AG09309 (cell line): ENCODE measurements at regions not wholly inside any gene's neighbourhood (a gene's known extent, or its start where the extent isn't known, plus 50 kb on each side); places are given as distances from the start of the nearest gene placed in this dataset.

ENCODE experiments used
- DNase-seq: peaks from one replicate; pipeline ENCODE4 v3.0.0-alpha.2; 2010; ENCODE audit warnings: low read depth
- H3K4me3 ChIP-seq: 2 replicates; pipeline ENCODE4 v1.5.1; 2011; ENCODE audit warnings: mild to moderate bottlenecking, low read depth, low read length, moderate library complexity; ENCODE audit not compliant: control insufficient read depth
- CTCF ChIP-seq: IDR thresholded peaks from 2 replicates; pipeline ENCODE4 v1.5.1; 2011; ENCODE audit warnings: mild to moderate bottlenecking, low read depth, low read length, inconsistent platforms; ENCODE audit not compliant: insufficient read depth, control insufficient read depth; ENCODE audit errors: missing control alignments

- TF ChIP-seq CTCF: no peak
- no peak for DNase-seq
- H3K4me3 ChIP-seq: no peak overlapping the region
Observed at GRCh38 chr21:27139526-27139925, 172.6 kb upstream of the ADAMTS5 start.

DNA sequence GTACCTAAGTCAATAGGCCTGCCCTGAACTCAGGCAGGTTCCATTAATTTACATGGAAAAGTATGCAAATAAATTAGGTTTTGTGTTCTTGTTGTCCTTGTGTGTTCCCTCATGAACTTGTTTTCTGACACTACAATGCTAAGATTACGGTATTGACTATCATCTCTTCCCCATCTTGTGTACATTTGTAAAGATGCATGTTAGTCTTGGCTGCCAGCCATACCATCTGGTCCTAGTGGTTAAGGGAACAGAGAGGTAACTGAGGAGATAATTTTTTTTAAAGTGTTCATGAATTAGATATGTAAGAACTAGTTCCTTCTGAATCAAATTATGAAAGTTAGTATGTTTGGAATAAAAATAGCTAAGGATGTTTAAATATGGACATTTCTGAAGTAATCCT, 167.6 kb upstream of the ADAMTS5 start:
- no peak for DNase-seq
- H3K4me3 ChIP-seq: no peak overlapping the region
- TF ChIP-seq CTCF: no peak

- no peak overlapping the region for H3K4me3 ChIP-seq
- TF ChIP-seq CTCF: no peak
- DNase-seq: no peak
Observed at GRCh38 chr21:27132266-27132665, 165.4 kb upstream of the ADAMTS5 start.

- no peak for TF ChIP-seq CTCF
- no peak for DNase-seq
Observed at GRCh38 chr21:27130154-27130553, 163.3 kb upstream of the ADAMTS5 start.

GRCh38 chr21:27129694-27130093, 162.8 kb upstream of the ADAMTS5 start:
- TF ChIP-seq CTCF: no peak
- H3K4me3 ChIP-seq: no peak overlapping the region
- no peak for DNase-seq

More at GRCh38 chr21:27130154-27130553, 163.3 kb upstream of the ADAMTS5 start:
- no peak overlapping the region for H3K4me3 ChIP-seq

- no peak overlapping the region for H3K4me3 ChIP-seq
- DNase-seq: no peak
- no peak for TF ChIP-seq CTCF
Observed at GRCh38 chr21:27129215-27129614, 162.3 kb upstream of the ADAMTS5 start.

DNA sequence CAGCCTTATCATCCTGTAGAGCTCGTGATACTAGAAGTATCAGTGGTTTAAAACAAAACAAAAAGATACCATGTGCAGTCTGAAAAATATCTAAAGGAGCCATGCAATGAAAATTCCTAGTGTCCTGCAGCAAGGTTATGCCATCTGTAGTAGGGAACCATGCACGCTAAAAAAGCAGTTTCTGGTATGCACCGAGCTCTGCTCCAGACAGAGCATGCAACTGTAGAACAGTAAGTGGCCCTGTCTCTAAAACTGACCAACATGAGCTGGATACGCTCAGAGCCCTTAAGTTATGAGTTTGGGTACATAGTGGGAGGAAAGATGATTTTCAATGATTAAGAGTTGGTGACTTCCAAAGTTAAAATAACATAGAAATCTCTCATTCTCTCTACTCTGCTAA, 159.3 kb upstream of the ADAMTS5 start:
- no peak overlapping the region for H3K4me3 ChIP-seq
- no peak for TF ChIP-seq CTCF
- no peak for DNase-seq
